T47D (cell line): ENCODE measurements at regions not wholly inside any gene's neighbourhood (a gene's known extent, or its start where the extent isn't known, plus 50 kb on each side); places are given as distances from the start of the nearest gene placed in this dataset.

Source experiments
- DNase-seq, 2 experiments: peaks; one replicate each; pipeline versions ENCODE4 v3.0.0 to v3.0.0-alpha.2; 2011 to 2012; ENCODE audit warnings: low read depth in 1 of 2, low spot score in 1 of 2
- JUND ChIP-seq: IDR thresholded peaks from 2 replicates; pipeline ENCODE4 v1.6.1; 2012; ENCODE audit warnings: low read depth
- in situ Hi-C: cut with HindIII; loops from 2 replicates; pipeline ENCODE4 v1.10.0; 2016; ENCODE audit warnings: low sequenced_read_pairs, low pct_unique_long_range_greater_than_20kb

- no peak for TF ChIP-seq JUND
- in situ Hi-C loops: no loop called here
- DNase-seq: no peak
These were observed 53.3 kb upstream of the TCF7L2 start for GRCh38 chr10:112896722-112897121.

GRCh38 chr10:112898540-112899390, 51.3 kb upstream of the TCF7L2 start:
- in situ Hi-C loops: no loop called here
- peak in 1 of 2 experiments; percentile 18 for DNase-seq
- TF ChIP-seq JUND: no peak

DNA sequence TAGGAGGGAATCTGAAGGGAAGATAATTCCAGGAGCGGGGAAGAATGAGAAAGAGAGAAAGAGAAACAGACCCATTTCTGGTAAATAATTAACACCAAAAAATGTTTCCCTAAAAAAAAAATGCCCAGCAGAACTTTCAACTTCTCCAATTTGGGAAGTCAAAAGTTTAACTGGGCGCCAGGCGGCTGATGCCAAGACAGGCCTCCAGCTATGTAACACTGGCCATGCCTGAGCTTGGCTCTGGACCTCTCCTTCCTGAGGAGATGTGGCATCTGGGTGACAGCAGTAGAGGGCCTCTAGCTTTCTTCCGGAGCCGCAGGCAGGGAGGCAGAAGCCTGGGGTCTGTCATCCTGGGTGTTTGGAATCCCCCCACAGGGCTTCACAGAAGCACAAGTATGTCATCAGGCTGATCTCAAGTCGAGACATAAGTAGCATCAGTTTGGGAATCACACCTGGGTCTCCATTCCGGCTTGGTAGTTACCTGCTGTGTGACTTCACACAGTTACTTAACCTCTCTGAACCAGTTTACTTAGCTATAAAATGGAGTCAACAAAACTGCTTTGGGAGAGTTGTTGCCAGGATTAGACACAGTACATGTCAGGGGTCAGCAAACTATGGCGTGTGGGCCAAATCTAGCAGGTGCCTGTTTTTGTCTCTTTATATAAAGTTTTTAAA, 50.5 kb upstream of the TCF7L2 start:
- in situ Hi-C loops: no loop called here
- no peak for DNase-seq
- no peak for TF ChIP-seq JUND
